ENCODE measurements at regions not wholly inside any gene's neighbourhood (a gene's known extent, or its start where the extent isn't known, plus 50 kb on each side); places are given as distances from the start of the nearest gene placed in this dataset.

- no peak for DNase-seq (ENCODE audit: low read depth)
These were observed 270.2 kb upstream of the RPL38 start for GRCh38 chr17:73933164-73933766.

DNA sequence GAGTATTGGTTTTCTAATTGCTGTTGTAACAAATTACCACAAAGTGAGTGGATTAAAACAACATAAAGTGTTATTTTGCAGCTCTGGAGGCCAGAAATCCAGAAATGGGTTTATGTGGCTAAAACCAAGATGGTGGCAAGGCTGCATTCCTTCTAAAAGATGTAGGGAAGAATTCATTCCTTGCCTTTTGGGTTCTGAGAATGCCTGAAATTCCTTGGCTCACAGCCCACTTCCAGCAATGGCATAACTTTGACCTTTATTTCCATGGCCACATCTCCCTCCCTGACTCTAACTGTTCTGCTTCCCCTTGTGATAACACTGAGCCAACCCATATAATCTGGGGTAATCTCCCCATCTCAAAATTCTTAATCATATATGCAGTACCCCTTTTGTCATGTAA, 269.6 kb upstream of the RPL38 start:
- no peak for DNase-seq (ENCODE audit: low read depth)

DNA sequence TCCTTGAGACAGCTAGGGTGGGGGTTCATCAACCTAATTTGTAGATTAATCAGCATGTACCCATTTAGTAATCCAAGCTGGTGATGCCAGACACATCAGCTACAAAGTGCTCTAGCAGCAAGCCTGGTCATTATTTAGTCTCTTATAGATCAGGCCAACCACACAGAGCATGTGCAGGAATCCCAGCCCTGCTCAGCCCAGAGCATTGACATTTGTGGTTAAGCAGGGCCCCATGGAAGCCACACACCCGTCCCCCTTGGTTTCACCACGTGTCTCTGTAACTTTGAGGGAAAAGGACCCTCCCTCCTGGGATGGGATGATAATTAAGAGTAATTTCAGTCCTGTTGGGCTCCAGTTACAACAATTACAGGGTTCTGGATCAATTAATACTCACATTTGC, 268.8 kb upstream of the RPL38 start:
- no peak for DNase-seq (ENCODE audit: low read depth)

DNA sequence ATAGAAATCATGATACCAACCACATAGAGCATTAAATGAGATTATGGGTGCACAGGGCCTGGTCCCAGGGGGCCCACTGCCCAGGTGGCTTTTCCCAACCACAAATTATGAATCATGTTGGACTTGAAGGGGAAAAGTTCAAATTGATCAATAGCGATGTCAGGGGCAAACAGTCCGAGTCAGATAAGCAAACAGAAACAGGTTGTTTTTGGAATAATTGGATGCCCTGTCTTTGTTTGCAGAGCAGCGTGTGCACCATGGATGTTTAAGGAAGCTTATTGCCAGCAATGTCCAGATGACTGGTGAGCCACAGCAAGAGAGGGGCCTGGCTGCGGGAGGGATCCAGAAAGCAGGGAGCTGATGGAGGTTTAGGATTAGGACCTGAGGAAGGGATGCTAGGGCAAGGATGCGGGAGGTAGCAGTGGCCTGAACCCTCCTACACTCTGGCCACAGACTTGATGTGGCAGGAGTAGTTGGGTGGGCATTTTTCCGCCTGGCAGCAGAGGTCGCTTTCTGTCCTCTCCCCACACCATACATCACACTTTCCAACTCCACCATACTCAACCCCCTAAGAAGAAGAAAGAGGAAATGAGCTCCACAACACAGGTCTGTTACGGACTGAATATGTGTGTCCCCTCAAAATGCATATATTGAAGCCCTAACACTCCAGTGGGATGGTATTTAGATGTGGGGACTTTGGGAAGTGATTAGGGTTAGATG, 266.4 kb upstream of the RPL38 start:
- no peak for DNase-seq (ENCODE audit: low read depth)

DNA sequence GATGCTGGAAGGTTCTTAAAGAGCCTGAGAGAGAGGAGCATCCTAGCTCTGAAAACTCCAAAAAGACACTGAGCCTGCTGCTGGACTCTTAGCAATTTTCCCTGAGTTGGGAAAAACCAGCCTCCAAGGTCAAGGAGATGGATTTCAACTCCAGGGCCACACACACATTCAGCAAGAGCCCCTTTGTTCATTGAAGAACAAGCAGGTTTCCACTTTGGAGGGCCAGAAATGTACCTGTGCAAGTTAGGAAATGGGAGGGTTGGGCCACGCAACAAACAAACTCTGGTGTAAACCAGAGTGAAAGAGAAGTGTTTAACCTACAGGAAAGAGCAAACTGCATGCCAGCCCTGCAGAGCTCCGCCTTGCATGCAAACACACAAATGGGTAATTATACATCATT, 264.8 kb upstream of the RPL38 start:
- DNase-seq (ENCODE audit: low read depth), result no peak

- no peak for DNase-seq (ENCODE audit: low read depth)
These were observed 263.7 kb upstream of the RPL38 start for GRCh38 chr17:73939806-73940205.

DNA sequence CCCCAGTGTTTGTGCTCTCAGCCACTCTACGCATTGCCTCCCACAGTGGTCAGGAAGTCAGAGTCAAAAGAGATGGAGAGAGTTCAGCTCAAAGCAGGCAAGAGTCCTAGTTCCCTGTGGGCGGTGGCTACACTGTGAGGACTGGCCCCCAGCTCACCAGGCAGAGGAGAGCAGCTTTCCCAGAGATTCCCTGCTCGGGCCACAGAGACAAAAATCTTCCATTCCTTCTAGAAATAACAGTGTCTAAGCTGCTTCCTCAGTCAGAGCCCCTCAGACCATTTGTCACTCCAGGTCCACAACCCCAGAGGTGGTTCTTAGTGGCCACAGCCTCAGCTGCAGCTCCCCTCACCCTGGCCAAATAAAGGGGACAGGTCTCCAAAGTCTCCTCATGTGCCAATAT, 263.0 kb upstream of the RPL38 start:
- DNase-seq (ENCODE audit: low read depth), result no peak

- DNase-seq (ENCODE audit: low read depth), result no peak
These were observed 261.5 kb upstream of the RPL38 start for GRCh38 chr17:73941919-73942530.

GRCh38 chr17:73942703-73943415, 260.6 kb upstream of the RPL38 start:
- DNase-seq (ENCODE audit: low read depth), result no peak

- no peak for DNase-seq (ENCODE audit: low read depth)
These were observed 259.9 kb upstream of the RPL38 start for GRCh38 chr17:73943416-73944110.

DNA sequence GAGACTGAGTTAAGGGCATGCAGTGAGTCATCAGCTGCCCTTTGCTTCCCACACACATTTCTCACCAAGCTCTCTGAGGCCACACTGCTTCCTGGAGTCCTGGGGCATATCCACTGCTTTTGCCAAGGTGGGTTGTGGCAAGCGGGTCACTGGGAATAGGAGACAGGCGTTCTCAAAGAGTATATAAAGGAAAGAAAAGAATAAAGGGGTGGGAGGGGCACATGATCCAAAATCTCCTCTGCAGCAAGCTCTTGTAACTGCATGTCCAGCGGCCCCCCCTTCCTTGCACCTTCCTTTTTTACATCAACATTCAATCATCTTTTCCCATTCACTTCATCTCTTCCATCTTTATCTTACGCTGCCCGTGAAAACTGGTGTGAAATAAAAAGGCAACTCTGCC, 259.1 kb upstream of the RPL38 start:
- no peak for DNase-seq (ENCODE audit: low read depth)

GRCh38 chr17:73947281-73947965, 256.1 kb upstream of the RPL38 start:
- no peak for DNase-seq (ENCODE audit: low read depth)

GRCh38 chr17:73947966-73948355, 255.5 kb upstream of the RPL38 start:
- DNase-seq (ENCODE audit: low read depth), result no peak

- no peak for DNase-seq (ENCODE audit: low read depth)
These were observed 253.4 kb upstream of the RPL38 start for GRCh38 chr17:73949903-73950592.

DNA sequence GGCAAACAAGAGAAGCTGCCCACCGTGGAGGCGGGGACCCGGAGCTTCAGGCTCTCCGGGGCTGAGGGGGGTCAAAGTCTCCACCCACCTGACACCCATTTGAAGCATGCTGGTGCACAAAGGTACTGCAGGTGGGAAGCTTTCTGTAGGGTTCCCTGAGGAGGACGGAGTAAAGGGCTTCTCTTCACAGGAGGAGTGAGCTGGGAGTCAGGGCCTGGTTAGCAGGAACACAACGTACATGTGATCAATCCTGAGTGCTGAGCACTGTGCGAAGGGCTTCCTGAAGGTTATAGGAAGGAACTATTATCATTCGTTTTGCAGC, 252.9 kb upstream of the RPL38 start:
- no peak for DNase-seq (ENCODE audit: low read depth)

- no peak for DNase-seq (ENCODE audit: low read depth)
These were observed 251.4 kb upstream of the RPL38 start for GRCh38 chr17:73952082-73952479.

DNA sequence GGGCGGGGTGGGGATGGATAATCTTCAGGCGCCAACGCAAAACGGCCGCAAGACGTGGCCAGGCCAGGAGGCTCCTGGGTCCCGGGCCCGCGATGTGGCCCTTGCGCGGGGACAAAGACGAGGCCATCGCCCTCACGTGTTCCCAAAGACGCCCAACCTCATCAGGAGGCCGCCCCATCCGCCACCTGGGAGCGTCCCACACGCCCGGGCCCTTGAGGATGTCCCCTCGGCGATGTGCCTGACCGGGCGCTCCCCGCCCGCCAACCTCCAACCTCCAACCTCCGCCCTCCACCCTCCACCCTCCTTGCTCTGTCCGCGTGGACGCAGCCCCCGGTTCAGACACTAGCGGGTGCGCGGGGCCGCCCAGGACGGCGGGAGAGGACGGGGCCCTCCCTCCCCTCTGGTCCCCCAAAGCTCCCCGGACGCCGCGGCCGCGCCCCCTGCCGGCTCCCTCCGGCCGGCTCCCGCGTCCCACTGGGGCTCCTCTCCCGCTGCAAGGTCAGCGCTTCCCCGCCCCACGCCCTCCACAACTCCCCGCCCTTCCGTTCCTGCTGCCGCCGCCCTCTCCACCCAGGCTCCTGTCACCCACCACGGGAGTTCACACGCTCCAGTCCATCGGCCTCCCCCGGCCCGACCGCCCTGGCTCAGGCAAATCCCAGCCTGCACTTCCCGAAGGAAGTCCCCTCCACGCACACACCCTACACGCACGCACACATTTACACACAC, 250.8 kb upstream of the RPL38 start:
- DNase-seq (ENCODE audit: low read depth), result no peak

DNA sequence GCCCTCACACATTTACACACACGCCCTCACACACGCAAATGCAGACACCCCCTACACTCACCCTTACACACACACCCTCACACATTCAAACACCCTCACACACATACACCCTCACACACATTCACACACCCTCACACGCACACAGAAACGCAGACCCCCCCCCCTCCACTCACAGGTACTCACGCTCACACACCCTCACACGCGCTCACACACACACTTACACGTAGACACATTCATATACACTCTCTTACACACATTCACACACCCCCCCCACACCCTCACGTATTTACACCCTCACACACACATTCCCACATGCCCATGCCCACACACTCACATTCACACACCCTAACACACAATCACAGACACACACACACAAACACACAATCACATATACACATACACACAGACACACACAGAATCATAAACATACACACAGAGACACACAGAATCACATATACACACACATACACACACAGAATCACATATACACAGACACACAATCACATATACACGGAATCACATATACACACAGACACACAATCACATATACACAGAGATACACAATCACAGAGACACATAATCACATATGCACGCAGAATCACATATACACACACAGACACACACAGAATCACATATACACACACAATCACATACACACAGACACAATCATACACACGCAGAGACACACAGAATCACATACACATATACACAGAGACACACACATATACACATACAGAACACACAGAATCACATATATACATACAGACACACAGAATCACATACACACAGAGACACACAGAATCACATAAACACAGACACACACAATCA, 250.1 kb upstream of the RPL38 start:
- DNase-seq (ENCODE audit: low read depth), result no peak

- no peak for DNase-seq (ENCODE audit: low read depth)
These were observed 248.5 kb upstream of the RPL38 start for GRCh38 chr17:73954951-73955350.

DNA sequence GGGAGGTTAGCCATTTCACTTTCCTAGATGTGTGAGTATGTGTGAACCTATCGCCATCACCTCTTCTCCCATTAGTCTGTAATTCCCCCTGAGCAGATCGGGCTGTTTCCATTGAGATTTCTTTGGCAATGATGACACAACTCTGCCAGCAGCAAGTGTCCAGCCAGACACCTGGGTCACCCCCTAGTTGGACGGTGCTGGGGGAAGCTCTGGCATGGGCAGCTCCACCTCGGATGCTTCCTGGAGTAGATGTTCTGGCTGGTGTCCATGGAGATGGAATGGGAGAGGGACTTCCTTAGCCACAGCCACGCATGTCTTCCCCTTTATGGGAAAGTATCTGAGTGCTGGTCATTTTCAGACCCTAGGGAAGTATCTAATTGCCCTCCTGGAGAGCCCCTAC, 247.9 kb upstream of the RPL38 start:
- no peak for DNase-seq (ENCODE audit: low read depth)

All from HS-5 (cell line).